ENCODE measurements at regions not wholly inside any gene's neighbourhood (a gene's known extent, or its start where the extent isn't known, plus 50 kb on each side); places are given as distances from the start of the nearest gene placed in this dataset.

- Mint-ChIP-seq H3K27ac (no peak overlapping the region), H3K36me3 (ENCODE audit: low read depth) (no peaks in the 10 kb centered on the region), H3K4me1 (ENCODE audit: low read depth) (no peaks in the 10 kb centered on the region), H3K9me3 (no peaks in the 10 kb centered on the region), H3K4me3 (no peak overlapping the region), H3K27me3 (no peaks in the 10 kb centered on the region)
- Histone ChIP-seq H3K36me3 (ENCODE audit: insufficient read depth, low read length) (no peaks in the 10 kb centered on the region), H3K9me3 (ENCODE audit: control insufficient read depth in 1 of 2, insufficient read depth in 1 of 2, low read length in 2 of 2) (no peaks in the 10 kb centered on the region), H3K4me3 (ENCODE audit: low read length) (no peak overlapping the region), H3K27ac (ENCODE audit: low read depth in 1 of 2, low read length in 2 of 2) (no peak overlapping the region), H3K4me1 (ENCODE audit: insufficient read depth, low read length) (no peaks in the 10 kb centered on the region), H3K27me3 (ENCODE audit: control insufficient read depth in 1 of 2, insufficient read depth in 2 of 2, low read length in 2 of 2) (no peaks in the 10 kb centered on the region)
- no peak for TF ChIP-seq CTCF (IDR thresholded peaks at IDR 0.05)
- ChIA-PET CTCF (no interaction called here), POLR2A (no interaction called here)
- intact Hi-C loops (cut with DNase I, micrococcal nuclease), result no loop called here
- DNase-seq, result no peak
- no peak for ATAC-seq (ENCODE audit: poor library complexity)
Measured at GRCh38 chr18:72648481-72648960, 104.4 kb upstream of the CBLN2 start.

- ChIA-PET CTCF (no interaction called here), POLR2A (no interaction called here)
- no peaks in the 10 kb centered on the region for H3K36me3 Mint-ChIP-seq (ENCODE audit: low read depth)
- H3K27ac Mint-ChIP-seq, result no peak overlapping the region
- H3K9me3 Mint-ChIP-seq, result no peaks in the 10 kb centered on the region
- Histone ChIP-seq H3K36me3 (ENCODE audit: insufficient read depth, low read length) (no peaks in the 10 kb centered on the region), H3K27me3 (ENCODE audit: control insufficient read depth in 1 of 2, insufficient read depth in 2 of 2, low read length in 2 of 2) (no peaks in the 10 kb centered on the region), H3K4me3 (ENCODE audit: low read length) (no peak overlapping the region), H3K4me1 (ENCODE audit: insufficient read depth, low read length) (no peaks in the 10 kb centered on the region), H3K9me3 (ENCODE audit: control insufficient read depth in 1 of 2, insufficient read depth in 1 of 2, low read length in 2 of 2) (no peaks in the 10 kb centered on the region), H3K27ac (ENCODE audit: low read depth in 1 of 2, low read length in 2 of 2) (no peak overlapping the region)
- intact Hi-C loops (cut with DNase I, micrococcal nuclease), result no loop called here
- no peaks in the 10 kb centered on the region for H3K4me1 Mint-ChIP-seq (ENCODE audit: low read depth)
- ATAC-seq (ENCODE audit: poor library complexity) (no peak), DNase-seq (no peak)
- H3K27me3 Mint-ChIP-seq, result no peaks in the 10 kb centered on the region
- H3K4me3 Mint-ChIP-seq, result no peak overlapping the region
- no peak for TF ChIP-seq CTCF (IDR thresholded peaks at IDR 0.05)
Measured at GRCh38 chr18:72648079-72648478, 103.9 kb upstream of the CBLN2 start.

GRCh38 chr18:72640557-72640956 is 96.4 kb upstream of the CBLN2 start:
- Histone ChIP-seq H3K9me3 (ENCODE audit: control insufficient read depth in 1 of 2, insufficient read depth in 1 of 2, low read length in 2 of 2) (no peaks in the 10 kb centered on the region), H3K27ac (ENCODE audit: low read depth in 1 of 2, low read length in 2 of 2) (no peak overlapping the region), H3K36me3 (ENCODE audit: insufficient read depth, low read length) (no peaks in the 10 kb centered on the region), H3K4me1 (ENCODE audit: insufficient read depth, low read length) (no peaks in the 10 kb centered on the region), H3K27me3 (ENCODE audit: control insufficient read depth in 1 of 2, insufficient read depth in 2 of 2, low read length in 2 of 2) (no peaks in the 10 kb centered on the region), H3K4me3 (ENCODE audit: low read length) (no peak overlapping the region)
- no peaks in the 10 kb centered on the region for H3K36me3 Mint-ChIP-seq (ENCODE audit: low read depth)
- TF ChIP-seq CTCF (IDR thresholded peaks at IDR 0.05), result no peak
- POLR2A ChIA-PET, result no interaction called here
- intact Hi-C loops (cut with DNase I, micrococcal nuclease), result no loop called here
- CTCF ChIA-PET, result no interaction called here
- no peak overlapping the region for H3K4me3 Mint-ChIP-seq
- H3K27me3 Mint-ChIP-seq, result no peaks in the 10 kb centered on the region
- no peak overlapping the region for H3K27ac Mint-ChIP-seq
- ATAC-seq (ENCODE audit: poor library complexity) (no peak), DNase-seq (no peak)
- no peaks in the 10 kb centered on the region for H3K4me1 Mint-ChIP-seq (ENCODE audit: low read depth)
- H3K9me3 Mint-ChIP-seq, result peaks cover 2% of the 10 kb centered on the region
